ENCODE measurements at regions not wholly inside any gene's neighbourhood (a gene's known extent, or its start where the extent isn't known, plus 50 kb on each side); places are given as distances from the start of the nearest gene placed in this dataset.

- Mint-ChIP-seq H3K4me3 (no peak overlapping the region), H3K27me3 (peaks cover 8% of the 10 kb centered on the region), H3K4me1 (no peaks in the 10 kb centered on the region), H3K27ac (no peak overlapping the region), H3K9me3 (peaks cover 1% of the 10 kb centered on the region), H3K36me3 (no peaks in the 10 kb centered on the region)
- ATAC-seq (ENCODE audit: low read depth) = no peak
- DNase-seq (ENCODE audit: low spot score in 2 of 2) = no peak
Measured at GRCh38 chr22:47604563-47604962, 842.1 kb downstream of the TBC1D22A start.

GRCh38 chr22:47602732-47603131 lies 840.3 kb downstream of the TBC1D22A start:
- DNase-seq (ENCODE audit: low spot score in 2 of 2) (no peak), ATAC-seq (ENCODE audit: low read depth) (no peak)
- H3K4me1 Mint-ChIP-seq = no peaks in the 10 kb centered on the region
- no peak overlapping the region for H3K4me3 Mint-ChIP-seq
- peaks cover 1% of the 10 kb centered on the region for H3K9me3 Mint-ChIP-seq
- no peaks in the 10 kb centered on the region for H3K36me3 Mint-ChIP-seq
- no peak overlapping the region for H3K27ac Mint-ChIP-seq
- H3K27me3 Mint-ChIP-seq = peaks cover 8% of the 10 kb centered on the region

- Mint-ChIP-seq H3K27me3 (peaks cover 8% of the 10 kb centered on the region), H3K27ac (no peak overlapping the region), H3K9me3 (peaks cover 1% of the 10 kb centered on the region), H3K4me3 (no peak overlapping the region), H3K36me3 (no peaks in the 10 kb centered on the region), H3K4me1 (no peaks in the 10 kb centered on the region)
- DNase-seq (ENCODE audit: low spot score in 2 of 2) = no peak
- no peak for ATAC-seq (ENCODE audit: low read depth)
Measured at GRCh38 chr22:47601666-47602065, 839.2 kb downstream of the TBC1D22A start.

GRCh38 chr22:47600791-47601625 lies 838.6 kb downstream of the TBC1D22A start:
- Mint-ChIP-seq H3K4me1 (no peaks in the 10 kb centered on the region), H3K4me3 (no peak overlapping the region), H3K27me3 (peaks cover 8% of the 10 kb centered on the region), H3K9me3 (peaks cover 1% of the 10 kb centered on the region), H3K36me3 (no peaks in the 10 kb centered on the region), H3K27ac (no peak overlapping the region)
- DNase-seq (ENCODE audit: low spot score in 2 of 2) (no peak), ATAC-seq (ENCODE audit: low read depth) (no peak)

- no peak for ATAC-seq (ENCODE audit: low read depth)
- Mint-ChIP-seq H3K4me1 (no peaks in the 10 kb centered on the region), H3K27me3 (peaks cover 8% of the 10 kb centered on the region), H3K36me3 (no peaks in the 10 kb centered on the region), H3K27ac (no peak overlapping the region), H3K4me3 (no peak overlapping the region), H3K9me3 (peaks cover 1% of the 10 kb centered on the region)
- DNase-seq (ENCODE audit: low spot score in 2 of 2) = no peak
Measured at GRCh38 chr22:47600281-47600680, 837.8 kb downstream of the TBC1D22A start.

GRCh38 chr22:47599753-47600152 lies 837.3 kb downstream of the TBC1D22A start:
- Mint-ChIP-seq H3K4me3 (no peak overlapping the region), H3K9me3 (peaks cover 1% of the 10 kb centered on the region), H3K36me3 (no peaks in the 10 kb centered on the region), H3K27ac (no peak overlapping the region), H3K4me1 (no peaks in the 10 kb centered on the region), H3K27me3 (peaks cover 8% of the 10 kb centered on the region)
- ATAC-seq (ENCODE audit: low read depth) (no peak), DNase-seq (ENCODE audit: low spot score in 2 of 2) (no peak)

GRCh38 chr22:47598864-47599263 lies 836.4 kb downstream of the TBC1D22A start:
- Mint-ChIP-seq H3K36me3 (no peaks in the 10 kb centered on the region), H3K27ac (no peak overlapping the region), H3K9me3 (peaks cover 1% of the 10 kb centered on the region), H3K27me3 (peaks cover 8% of the 10 kb centered on the region), H3K4me1 (no peaks in the 10 kb centered on the region), H3K4me3 (no peak overlapping the region)
- DNase-seq (ENCODE audit: low spot score in 2 of 2) (no peak), ATAC-seq (ENCODE audit: low read depth) (no peak)

- Mint-ChIP-seq H3K4me1 (no peaks in the 10 kb centered on the region), H3K4me3 (no peak overlapping the region), H3K27ac (no peak overlapping the region), H3K9me3 (peaks cover 1% of the 10 kb centered on the region), H3K27me3 (peaks cover 7% of the 10 kb centered on the region), H3K36me3 (no peaks in the 10 kb centered on the region)
- DNase-seq (ENCODE audit: low spot score in 2 of 2) (no peak), ATAC-seq (ENCODE audit: low read depth) (no peak)
Measured at GRCh38 chr22:47597041-47597440, 834.6 kb downstream of the TBC1D22A start.

- Mint-ChIP-seq H3K4me3 (no peak overlapping the region), H3K4me1 (no peaks in the 10 kb centered on the region), H3K27me3 (peaks cover 4% of the 10 kb centered on the region), H3K9me3 (peaks cover 1% of the 10 kb centered on the region), H3K27ac (no peak overlapping the region), H3K36me3 (no peaks in the 10 kb centered on the region)
- ATAC-seq (ENCODE audit: low read depth) (no peak), DNase-seq (ENCODE audit: low spot score in 2 of 2) (no peak)
Measured at GRCh38 chr22:47596176-47596690, 833.8 kb downstream of the TBC1D22A start.

GRCh38 chr22:47594836-47595521 lies 832.5 kb downstream of the TBC1D22A start:
- H3K27me3 Mint-ChIP-seq = no peaks in the 10 kb centered on the region
- no peak overlapping the region for H3K27ac Mint-ChIP-seq
- H3K36me3 Mint-ChIP-seq = no peaks in the 10 kb centered on the region

GRCh38 chr22:47593911-47594311 lies 831.5 kb downstream of the TBC1D22A start:
- no peaks in the 10 kb centered on the region for H3K36me3 Mint-ChIP-seq
- no peaks in the 10 kb centered on the region for H3K4me1 Mint-ChIP-seq
- no peak overlapping the region for H3K4me3 Mint-ChIP-seq
- no peaks in the 10 kb centered on the region for H3K27me3 Mint-ChIP-seq
- no peak for ATAC-seq (ENCODE audit: low read depth)
- peaks cover 1% of the 10 kb centered on the region for H3K9me3 Mint-ChIP-seq
- H3K27ac Mint-ChIP-seq = no peak overlapping the region
- DNase-seq (ENCODE audit: low spot score in 2 of 2) = no peak

More at GRCh38 chr22:47594836-47595521, 832.5 kb downstream of the TBC1D22A start:
- no peak overlapping the region for H3K4me3 Mint-ChIP-seq
- ATAC-seq (ENCODE audit: low read depth) (no peak), DNase-seq (ENCODE audit: low spot score in 2 of 2) (no peak)
- no peaks in the 10 kb centered on the region for H3K4me1 Mint-ChIP-seq
- H3K9me3 Mint-ChIP-seq = peaks cover 1% of the 10 kb centered on the region

- Mint-ChIP-seq H3K27ac (no peak overlapping the region), H3K4me3 (no peak overlapping the region), H3K36me3 (no peaks in the 10 kb centered on the region), H3K27me3 (no peaks in the 10 kb centered on the region), H3K4me1 (no peaks in the 10 kb centered on the region), H3K9me3 (no peaks in the 10 kb centered on the region)
- DNase-seq (ENCODE audit: low spot score in 2 of 2) = no peak
- ATAC-seq (ENCODE audit: low read depth) = no peak
Measured at GRCh38 chr22:47593291-47593690, 830.8 kb downstream of the TBC1D22A start.

- Mint-ChIP-seq H3K27me3 (no peaks in the 10 kb centered on the region), H3K9me3 (no peaks in the 10 kb centered on the region), H3K4me3 (no peak overlapping the region), H3K27ac (no peak overlapping the region), H3K36me3 (no peaks in the 10 kb centered on the region), H3K4me1 (no peaks in the 10 kb centered on the region)
- ATAC-seq (ENCODE audit: low read depth) (no peak), DNase-seq (ENCODE audit: low spot score in 2 of 2) (no peak)
Measured at GRCh38 chr22:47592791-47593190, 830.3 kb downstream of the TBC1D22A start.

GRCh38 chr22:47591709-47592108 lies 829.3 kb downstream of the TBC1D22A start:
- H3K27ac Mint-ChIP-seq = no peak overlapping the region
- H3K4me1 Mint-ChIP-seq = no peaks in the 10 kb centered on the region
- H3K27me3 Mint-ChIP-seq = no peaks in the 10 kb centered on the region
- DNase-seq (ENCODE audit: low spot score in 2 of 2) = no peak
- no peaks in the 10 kb centered on the region for H3K9me3 Mint-ChIP-seq
- no peaks in the 10 kb centered on the region for H3K36me3 Mint-ChIP-seq
- H3K4me3 Mint-ChIP-seq = no peak overlapping the region
- ATAC-seq (ENCODE audit: low read depth) = no peak
